ENCODE measurements at regions not wholly inside any gene's neighbourhood (a gene's known extent, or its start where the extent isn't known, plus 50 kb on each side); places are given as distances from the start of the nearest gene placed in this dataset.

GRCh38 chr13:107767119-107767518 lies 448.2 kb downstream of the LIG4 start:
- H3K27ac ChIP-seq (replicated peaks): no peak overlapping the region
- H3K4me3 ChIP-seq: no peak overlapping the region
- peaks cover 3% of the 10 kb centered on the region for H3K9me3 ChIP-seq (replicated peaks)
- DNase-seq: no peak
- no peak for TF ChIP-seq CTCF (IDR thresholded peaks at IDR 0.05; ENCODE audit: borderline replicate concordance)
- H3K27me3 ChIP-seq (ENCODE audit: low read depth): no peaks in the 10 kb centered on the region
- H3K4me1 ChIP-seq: no peaks in the 10 kb centered on the region
- intact Hi-C loops (cut with micrococcal nuclease): no loop called here
- no peaks in the 10 kb centered on the region for H3K36me3 ChIP-seq

- DNase-seq: no peak
- intact Hi-C loops (cut with micrococcal nuclease): no loop called here
- Histone ChIP-seq H3K27me3 (ENCODE audit: low read depth) (no peaks in the 10 kb centered on the region), H3K4me1 (no peaks in the 10 kb centered on the region), H3K36me3 (no peaks in the 10 kb centered on the region), H3K9me3 (replicated peaks) (peaks cover 3% of the 10 kb centered on the region), H3K4me3 (no peak overlapping the region), H3K27ac (replicated peaks) (no peak overlapping the region)
- TF ChIP-seq CTCF (IDR thresholded peaks at IDR 0.05; ENCODE audit: borderline replicate concordance): no peak
Measured at GRCh38 chr13:107765724-107766401, 449.5 kb downstream of the LIG4 start.

GRCh38 chr13:107764046-107764445 lies 451.3 kb downstream of the LIG4 start:
- Histone ChIP-seq H3K27me3 (ENCODE audit: low read depth) (no peaks in the 10 kb centered on the region), H3K27ac (replicated peaks) (no peak overlapping the region), H3K4me3 (no peak overlapping the region), H3K4me1 (no peaks in the 10 kb centered on the region), H3K36me3 (no peaks in the 10 kb centered on the region), H3K9me3 (replicated peaks) (no peaks in the 10 kb centered on the region)
- DNase-seq: no peak
- no peak for TF ChIP-seq CTCF (IDR thresholded peaks at IDR 0.05; ENCODE audit: borderline replicate concordance)
- intact Hi-C loops (cut with micrococcal nuclease): no loop called here

- H3K4me1 ChIP-seq: no peaks in the 10 kb centered on the region
- no peaks in the 10 kb centered on the region for H3K27me3 ChIP-seq (ENCODE audit: low read depth)
- intact Hi-C loops (cut with micrococcal nuclease): no loop called here
- no peak for DNase-seq
- H3K27ac ChIP-seq (replicated peaks): no peak overlapping the region
- H3K36me3 ChIP-seq: no peaks in the 10 kb centered on the region
- TF ChIP-seq CTCF (IDR thresholded peaks at IDR 0.05; ENCODE audit: borderline replicate concordance): no peak
- H3K9me3 ChIP-seq (replicated peaks): no peaks in the 10 kb centered on the region
- H3K4me3 ChIP-seq: no peak overlapping the region
Measured at GRCh38 chr13:107753748-107754147, 461.6 kb downstream of the LIG4 start.

- intact Hi-C loops (cut with micrococcal nuclease): no loop called here
- no peaks in the 10 kb centered on the region for H3K9me3 ChIP-seq (replicated peaks)
Measured at GRCh38 chr13:107753291-107753690, 462.0 kb downstream of the LIG4 start.

More at GRCh38 chr13:107753291-107753690, 462.0 kb downstream of the LIG4 start:
- Histone ChIP-seq H3K4me1 (no peaks in the 10 kb centered on the region), H3K36me3 (no peaks in the 10 kb centered on the region), H3K27ac (replicated peaks) (no peak overlapping the region), H3K27me3 (ENCODE audit: low read depth) (no peaks in the 10 kb centered on the region), H3K4me3 (no peak overlapping the region)
- no peak for TF ChIP-seq CTCF (IDR thresholded peaks at IDR 0.05; ENCODE audit: borderline replicate concordance)
- no peak for DNase-seq

Measured in left ventricle myocardium inferior (tissue), 1 donor.